Stimulated activated CD4-positive, alpha-beta T cell treated with anti-CD3 and anti-CD28 coated beads, Interleukin-2, amount 100 ng/mL, for 48 hours (primary cell): ENCODE measurements at regions not wholly inside any gene's neighbourhood (a gene's known extent, or its start where the extent isn't known, plus 50 kb on each side); places are given as distances from the start of the nearest gene placed in this dataset.

Source experiments
- DNase-seq, 2 donors: peaks; one replicate each; pipeline ENCODE4 v3.0.0-alpha.2; 2020

DNA sequence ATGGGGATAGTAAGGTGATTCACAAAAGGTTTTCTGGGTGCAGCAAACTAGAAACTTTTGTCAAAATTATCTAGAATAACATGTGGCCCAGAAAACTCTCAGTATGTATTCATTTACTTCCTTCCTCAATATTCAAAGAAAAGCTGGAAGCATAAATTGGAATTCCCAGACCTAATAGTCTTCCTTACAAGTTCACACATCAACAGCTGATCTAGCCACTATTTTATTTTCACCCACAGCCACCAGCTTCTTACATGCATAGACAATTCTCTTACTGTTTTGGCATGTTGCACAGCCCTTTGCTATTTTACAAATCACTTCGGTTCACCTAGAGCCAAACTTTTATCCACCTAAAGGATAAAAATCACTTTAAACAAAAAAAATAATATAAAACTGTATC lies 647.8 kb upstream of the CCDC54 start:
- no peak for DNase-seq

DNA sequence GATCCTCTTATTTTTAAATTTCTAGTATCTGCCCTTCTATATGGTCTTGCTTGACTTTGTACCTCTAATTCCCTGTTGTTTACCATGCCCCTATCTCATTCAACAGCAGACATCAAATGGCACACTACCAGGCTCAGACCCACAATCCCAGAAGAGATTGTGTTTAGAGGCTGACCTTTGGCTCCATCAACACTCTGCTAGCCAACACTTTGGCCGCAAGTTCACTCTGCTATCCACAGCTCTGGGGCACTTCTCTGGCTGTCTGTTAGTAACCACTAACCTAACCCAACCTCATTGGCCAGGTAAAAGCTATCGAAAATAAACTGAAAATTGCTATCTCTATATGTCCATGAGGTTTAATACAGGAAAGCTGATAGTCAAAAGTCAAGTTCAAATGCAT lies 646.0 kb upstream of the CCDC54 start:
- DNase-seq: no peak

- no peak for DNase-seq
Observed at GRCh38 chr3:106734712-106735111, 642.5 kb upstream of the CCDC54 start.

DNA sequence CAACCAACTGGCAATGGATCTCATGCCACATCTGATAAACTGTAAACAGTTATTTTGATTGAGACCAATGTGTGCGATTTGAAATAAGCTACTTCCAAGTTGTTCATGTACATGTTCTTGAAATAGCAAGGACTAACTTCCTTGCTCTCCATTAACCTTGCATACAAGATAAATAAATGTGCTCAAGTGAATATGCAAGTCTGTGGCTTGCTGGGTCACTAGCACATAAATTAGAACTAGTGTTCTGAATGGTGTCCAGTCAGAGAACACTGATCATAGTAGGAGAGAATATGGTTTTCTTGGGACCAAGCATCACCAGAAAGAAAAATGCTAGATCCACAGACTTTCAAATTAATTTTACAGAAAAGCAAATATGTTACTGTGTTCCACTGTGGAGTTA lies 640.0 kb upstream of the CCDC54 start:
- DNase-seq: no peak

GRCh38 chr3:106740116-106740515 lies 637.1 kb upstream of the CCDC54 start:
- DNase-seq: no peak

GRCh38 chr3:106745344-106746168 lies 631.7 kb upstream of the CCDC54 start:
- DNase-seq: no peak

- no peak for DNase-seq
Observed at GRCh38 chr3:106746286-106746685, 631.0 kb upstream of the CCDC54 start.

DNA sequence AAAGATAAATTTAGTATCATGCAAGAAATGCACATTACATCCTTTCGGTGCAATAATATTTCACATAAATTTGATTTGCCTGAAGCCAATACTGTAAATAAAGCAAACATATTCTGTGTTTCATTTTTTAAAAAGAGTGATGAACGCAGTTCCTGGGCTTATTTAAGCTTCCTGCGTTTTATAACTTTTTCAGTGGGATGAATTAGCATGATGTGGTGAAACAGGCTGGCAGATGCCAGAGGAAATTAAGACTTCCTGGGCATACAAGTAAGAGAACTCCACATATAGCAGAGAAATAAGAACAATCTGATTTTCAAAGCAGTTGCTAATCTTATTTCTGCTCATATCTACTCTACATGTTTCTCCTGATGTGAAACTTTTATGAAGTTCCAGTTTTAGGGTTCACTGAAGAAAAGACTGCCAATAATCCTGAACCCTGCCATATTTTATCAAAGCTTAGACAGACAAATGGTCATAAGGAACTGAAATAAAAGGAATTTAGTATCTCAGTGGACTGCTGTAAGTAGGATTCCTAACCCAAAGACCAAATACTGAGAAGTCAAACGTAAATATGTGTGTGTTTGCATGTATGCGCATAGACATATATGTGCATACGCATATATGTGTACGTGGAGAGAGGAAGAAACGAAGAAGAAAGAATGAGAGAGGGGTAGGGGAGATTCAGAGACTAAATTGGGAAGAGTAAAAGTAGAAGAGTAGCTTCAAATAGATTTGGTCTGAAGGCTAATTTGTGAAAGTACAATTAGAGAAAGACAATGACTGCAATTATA lies 628.6 kb upstream of the CCDC54 start:
- DNase-seq: no peak

- DNase-seq: no peak
Observed at GRCh38 chr3:106750092-106750491, 627.1 kb upstream of the CCDC54 start.

DNA sequence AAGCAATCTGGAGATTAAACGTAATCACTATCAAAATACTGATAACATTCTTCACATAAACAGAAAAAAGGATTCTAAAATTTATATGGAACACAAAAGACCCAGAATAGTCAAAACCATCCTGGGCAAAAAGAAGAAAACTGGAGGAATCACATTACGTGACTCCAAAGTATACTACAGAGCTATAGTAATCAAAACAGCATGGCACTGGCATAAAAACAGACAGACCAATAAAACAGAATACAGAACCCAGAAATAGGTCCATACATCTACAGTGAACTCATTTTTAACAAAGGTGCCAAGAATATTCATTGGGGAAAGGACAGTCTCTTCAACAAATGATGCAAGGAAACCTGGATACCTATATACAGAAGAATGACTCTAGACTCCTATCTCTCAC lies 621.9 kb upstream of the CCDC54 start:
- DNase-seq: no peak

DNA sequence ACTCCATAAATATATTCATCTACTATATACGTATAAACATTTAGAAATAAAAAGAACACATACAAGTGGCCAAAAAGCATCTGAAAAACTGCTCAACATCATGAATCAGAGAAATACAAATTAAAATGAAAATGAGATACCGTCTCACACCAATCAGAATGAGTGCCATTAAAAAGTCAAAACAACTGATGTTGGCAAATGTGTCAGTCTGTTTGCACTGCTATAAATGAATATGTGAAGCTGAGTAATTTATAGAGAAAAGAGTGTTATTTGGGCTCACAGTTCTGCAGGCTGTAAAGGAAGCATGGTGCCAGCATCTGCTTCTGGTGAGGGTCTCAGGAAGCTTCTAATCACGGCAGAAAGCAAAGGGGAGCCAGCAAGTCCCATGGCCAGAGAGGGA lies 620.3 kb upstream of the CCDC54 start:
- no peak for DNase-seq

GRCh38 chr3:106758459-106758858 lies 618.8 kb upstream of the CCDC54 start:
- no peak for DNase-seq

- DNase-seq: no peak
Observed at GRCh38 chr3:106759731-106760130, 617.5 kb upstream of the CCDC54 start.

DNA sequence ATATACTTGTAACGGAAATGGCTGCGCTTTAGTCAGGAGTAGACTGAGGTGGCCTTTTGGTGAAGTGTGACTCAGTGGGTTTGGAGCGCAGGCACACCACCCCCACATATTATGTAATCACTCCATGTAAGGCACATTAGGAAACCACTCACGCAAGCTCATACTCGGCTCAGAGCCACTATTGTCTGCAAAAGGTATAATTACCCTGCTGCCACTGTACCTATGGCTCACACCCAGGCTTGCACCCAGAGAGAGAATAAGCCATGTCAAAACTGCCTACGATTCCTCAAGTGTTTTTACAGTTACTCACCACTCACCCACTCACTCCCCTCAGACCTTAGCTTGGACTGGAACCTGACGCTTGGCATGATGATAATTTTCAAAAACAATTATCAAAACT lies 611.9 kb upstream of the CCDC54 start:
- no peak for DNase-seq

GRCh38 chr3:106768941-106769480 lies 608.2 kb upstream of the CCDC54 start:
- no peak for DNase-seq

DNA sequence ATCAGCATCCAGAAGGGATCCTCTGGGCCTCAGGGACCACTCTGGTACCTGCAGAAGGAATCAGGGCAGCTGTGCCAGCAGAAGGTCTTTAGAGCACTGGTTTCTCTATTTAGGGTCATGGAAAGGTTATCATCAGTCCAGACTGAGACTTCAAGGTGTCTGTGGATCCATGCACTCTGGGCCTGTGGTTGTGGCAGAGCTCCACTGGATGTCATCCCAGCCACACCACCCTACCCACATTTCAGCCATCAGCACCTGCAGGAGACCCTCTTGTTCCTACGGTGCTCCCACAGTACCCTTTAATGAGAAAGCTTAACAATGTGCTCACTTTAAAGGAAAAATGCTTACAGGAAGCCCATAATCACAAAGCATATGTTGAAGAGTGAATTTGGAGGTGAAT lies 603.4 kb upstream of the CCDC54 start:
- DNase-seq: no peak

GRCh38 chr3:106783231-106783630 lies 594.0 kb upstream of the CCDC54 start:
- DNase-seq: no peak

GRCh38 chr3:106789276-106789675 lies 588.0 kb upstream of the CCDC54 start:
- DNase-seq: no peak

GRCh38 chr3:106792716-106793115 lies 584.5 kb upstream of the CCDC54 start:
- no peak for DNase-seq

DNA sequence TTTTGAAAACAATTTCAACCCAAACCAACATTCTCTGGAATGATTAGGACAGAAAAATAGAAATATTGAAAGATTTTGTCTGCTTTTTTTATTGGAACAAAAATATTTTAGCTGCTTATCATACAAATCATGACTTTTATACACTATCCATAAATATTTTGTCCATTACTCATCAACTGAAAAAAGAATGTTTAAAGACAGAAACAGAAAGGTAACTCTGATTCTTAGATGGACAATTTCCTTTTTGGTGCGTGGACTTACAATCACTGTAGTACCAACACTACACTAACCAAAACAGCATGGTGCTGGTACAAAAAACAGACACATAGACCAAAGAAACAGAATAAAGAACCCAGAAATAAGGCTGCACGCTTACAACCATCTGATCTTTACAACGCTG lies 582.8 kb upstream of the CCDC54 start:
- no peak for DNase-seq

GRCh38 chr3:106795553-106795952 lies 581.7 kb upstream of the CCDC54 start:
- no peak for DNase-seq

DNA sequence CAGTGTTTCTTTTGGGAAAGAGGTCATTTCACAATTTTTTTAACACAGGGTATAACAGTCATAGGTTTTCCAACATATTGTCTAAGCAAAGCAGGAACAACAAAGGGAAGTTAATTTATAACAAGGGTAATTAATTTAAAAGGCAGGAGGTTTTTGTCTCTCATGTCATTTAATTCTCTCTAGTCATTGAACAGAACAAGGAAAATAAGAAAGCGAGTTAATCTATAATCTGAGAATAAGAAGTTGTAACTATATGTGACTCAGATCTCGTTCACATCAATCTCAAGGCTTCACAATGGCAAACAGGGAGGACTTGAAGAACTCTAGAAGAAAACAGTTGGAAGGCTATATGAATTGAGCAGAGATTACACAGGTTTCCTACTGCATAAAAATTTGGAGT lies 579.8 kb upstream of the CCDC54 start:
- DNase-seq: no peak

DNA sequence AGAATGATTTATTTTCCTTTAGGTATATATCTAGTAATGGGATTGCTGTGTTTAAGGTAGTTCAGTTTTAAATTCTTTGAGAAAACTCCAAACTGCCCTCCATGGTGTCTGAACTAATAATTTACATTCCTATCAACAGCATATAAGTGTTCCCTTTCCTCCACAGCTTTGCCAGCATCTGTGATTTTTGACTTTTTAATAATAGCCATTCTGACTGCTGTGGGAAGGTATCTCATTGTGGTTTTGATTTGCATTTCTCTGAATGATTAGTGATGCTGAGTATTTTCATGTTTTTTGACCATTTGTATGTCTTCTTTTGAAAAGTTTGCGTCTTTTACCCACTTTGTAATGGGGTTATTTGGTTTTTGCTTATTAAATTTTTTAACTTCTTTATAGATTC lies 571.6 kb upstream of the CCDC54 start:
- DNase-seq: no peak

- DNase-seq: no peak
Observed at GRCh38 chr3:106806964-106807363, 570.3 kb upstream of the CCDC54 start.
